Activated gamma-delta T cell treated with Interleukin-2 at 50 U/mL for 16 hours (primary cell): ENCODE measurements at regions not wholly inside any gene's neighbourhood (a gene's known extent, or its start where the extent isn't known, plus 50 kb on each side); places are given as distances from the start of the nearest gene placed in this dataset.

Source experiments
- DNase-seq: peaks from one replicate; pipeline ENCODE4 v3.0.0-alpha.2; 2020

DNA sequence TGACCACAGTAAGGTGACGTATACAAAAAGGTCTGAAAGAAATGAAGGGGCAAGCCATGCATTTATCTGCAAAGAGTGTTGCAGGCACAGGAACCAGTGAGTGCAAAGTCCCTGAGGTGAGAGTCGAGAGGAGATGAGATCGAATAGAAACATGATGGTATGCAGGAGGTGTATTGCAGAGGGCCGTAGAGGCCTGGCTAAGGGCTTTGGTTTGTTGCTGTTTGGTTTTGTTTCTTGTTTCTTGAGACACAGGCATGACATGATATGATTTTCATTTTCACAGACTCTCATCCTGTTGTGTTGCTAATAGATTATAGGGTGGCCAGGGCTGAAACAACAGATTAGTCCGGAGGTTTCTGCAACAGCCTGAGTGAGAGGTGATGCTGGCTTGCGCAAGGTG, 80.4 kb downstream of the HSPH1 start:
- DNase-seq, result no peak

DNA sequence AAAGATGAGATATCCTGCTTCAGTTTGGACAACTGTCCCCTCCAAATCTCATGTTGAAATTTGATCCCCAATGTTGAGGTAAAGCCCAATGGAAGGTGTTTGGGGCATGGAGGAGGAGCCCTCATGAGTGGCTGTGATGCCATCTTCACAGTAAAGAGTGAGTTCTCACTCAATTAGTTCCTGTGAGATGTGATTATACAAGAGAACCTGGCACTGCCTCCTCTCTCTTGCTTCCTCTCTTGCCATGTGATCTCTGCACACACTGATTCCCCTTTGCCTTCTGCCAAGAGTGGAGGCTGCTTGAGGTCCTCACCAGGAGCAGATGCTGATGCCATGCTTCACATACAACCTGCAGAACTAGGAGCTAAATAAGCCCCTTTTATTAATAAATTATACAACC, 86.9 kb downstream of the HSPH1 start:
- no peak for DNase-seq

DNA sequence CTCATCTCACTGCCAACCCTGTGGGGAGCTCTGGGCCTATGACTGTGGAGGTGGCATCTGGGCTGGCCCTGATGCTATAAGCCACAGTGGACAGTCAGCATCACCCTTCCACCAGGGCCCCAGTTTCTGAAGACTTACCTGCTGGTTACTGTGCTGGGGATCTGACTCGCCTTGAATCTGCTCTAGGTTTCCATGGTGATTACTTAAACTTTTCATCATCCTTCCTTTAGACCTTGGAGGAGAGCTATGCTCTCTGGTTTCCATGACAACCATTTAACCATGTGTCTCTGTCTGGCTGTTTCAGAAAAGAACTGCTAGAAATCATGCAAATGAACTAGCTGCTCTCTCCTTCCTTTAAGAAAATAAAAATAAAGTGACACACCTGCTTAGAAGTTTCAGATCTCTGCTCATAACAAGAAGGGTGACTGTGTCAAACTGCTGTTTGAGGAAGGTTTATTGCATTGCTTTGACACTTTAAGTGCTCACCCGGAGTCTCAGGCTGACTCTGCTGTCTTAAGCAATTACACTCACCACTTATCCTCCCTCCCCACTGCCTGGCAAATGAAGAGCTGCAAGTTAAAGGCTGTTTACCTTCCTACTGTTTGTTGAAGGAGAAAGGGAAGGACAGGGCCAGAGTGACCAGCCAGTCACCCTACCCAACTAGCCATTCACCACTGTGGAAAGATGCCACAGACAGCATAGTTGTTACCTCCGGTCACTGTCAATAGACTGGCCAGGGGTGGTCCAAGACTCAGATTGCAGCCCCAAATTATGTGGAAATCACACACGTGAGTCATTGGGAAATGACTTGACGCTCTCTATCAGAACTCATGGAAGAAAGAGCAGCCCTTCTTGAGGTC, 87.6 kb downstream of the HSPH1 start:
- DNase-seq, result no peak

DNA sequence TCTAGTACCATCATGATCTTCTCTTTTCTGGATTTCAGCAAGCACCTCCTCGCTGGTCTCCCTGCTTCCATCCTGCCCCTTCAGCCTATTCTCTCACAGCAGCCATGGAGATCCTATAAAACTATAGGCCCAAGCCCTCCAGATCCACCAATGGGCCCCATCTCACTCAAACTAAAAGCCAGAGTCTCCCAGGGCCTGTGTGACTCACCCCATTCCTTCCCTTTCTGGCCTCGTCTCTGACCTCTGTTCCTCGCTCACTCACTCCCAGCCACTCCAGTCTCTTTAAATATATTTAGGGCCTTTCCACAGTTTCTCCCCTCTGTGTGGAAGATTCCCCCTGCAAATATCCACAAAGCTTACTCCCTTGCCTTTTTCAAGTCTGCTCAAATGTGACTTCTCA, 89.7 kb downstream of the HSPH1 start:
- DNase-seq, result no peak

DNA sequence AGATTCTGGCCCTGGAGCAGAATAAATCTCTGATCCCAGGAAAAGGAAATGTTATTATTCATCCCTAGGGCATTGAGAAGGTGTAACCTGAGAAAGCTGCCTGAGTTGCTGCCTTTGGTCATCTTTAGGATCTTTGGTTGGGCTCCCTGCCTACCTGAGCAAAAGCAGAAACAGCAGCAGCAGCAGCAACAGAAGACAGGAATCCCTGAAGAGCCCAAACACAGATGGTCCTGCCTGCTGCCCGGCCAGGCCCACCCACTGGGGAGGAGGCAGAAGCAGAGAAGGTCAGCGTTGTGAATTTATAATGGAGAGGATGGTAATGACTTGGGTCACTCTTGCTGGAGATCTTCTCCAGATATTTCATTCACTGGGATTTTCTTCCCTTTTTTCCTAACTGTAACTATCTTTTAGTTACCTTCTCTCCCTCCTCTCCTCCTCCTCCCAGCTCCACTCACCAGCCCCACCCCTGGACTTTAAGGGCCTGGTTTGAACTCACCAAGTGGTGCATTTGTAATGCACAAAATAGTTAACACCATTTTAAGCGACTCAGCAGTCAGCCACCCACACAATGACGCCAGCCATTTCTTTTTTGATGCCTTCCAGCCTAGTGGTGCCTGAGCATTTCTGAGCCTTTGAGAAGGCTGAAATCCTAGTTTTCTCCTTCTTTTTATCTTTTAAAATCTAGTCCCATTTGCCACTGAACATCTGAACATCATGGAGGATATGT, 91.7 kb downstream of the HSPH1 start:
- DNase-seq, result no peak

DNA sequence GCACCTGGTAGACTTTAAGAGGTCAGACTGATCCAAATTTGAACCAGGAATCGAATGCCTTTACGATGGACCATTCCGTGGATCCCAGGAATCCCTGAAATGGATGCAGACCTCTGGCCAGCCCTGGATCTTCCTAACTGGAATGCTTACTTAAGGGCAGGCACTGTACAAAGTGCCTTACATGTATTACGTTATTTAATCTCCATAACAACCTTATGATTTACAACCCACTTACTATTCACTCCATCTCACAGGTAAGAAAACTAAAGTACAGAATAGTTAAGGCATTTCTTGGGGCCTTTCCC, 93.6 kb downstream of the HSPH1 start:
- DNase-seq, result no peak

DNA sequence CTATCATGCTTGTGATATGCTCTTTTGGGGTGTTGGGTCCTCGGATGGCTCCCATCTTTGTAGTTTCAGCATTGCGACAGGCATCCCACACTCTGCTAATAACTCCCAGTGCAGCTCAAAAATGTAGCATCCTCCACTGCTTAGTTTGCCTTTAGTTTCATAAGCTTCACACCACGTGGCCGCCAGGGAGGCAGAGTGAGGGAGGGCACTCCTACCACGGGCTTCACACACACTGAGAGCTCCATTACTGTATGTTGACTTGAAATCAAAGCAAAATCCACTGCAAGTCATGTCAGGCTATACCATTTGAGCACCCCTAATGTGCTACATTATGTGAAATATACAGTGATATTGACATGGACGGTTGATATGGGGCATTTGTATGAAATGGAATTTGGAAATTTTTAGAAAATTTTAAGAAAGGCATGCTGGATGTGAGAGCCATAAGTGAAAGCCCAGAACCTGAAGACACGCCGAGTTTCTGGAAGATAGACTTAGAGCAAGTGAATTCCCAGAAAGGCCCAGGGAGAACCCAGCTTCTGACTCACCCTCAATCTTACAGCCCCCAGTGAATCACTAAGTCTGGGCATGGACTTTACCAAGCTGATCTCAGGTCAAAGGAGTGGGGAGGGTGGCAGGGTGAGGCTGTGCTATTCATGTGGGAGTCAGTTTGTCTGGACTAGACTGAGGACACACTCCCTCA, 94.1 kb downstream of the HSPH1 start:
- no peak for DNase-seq

DNA sequence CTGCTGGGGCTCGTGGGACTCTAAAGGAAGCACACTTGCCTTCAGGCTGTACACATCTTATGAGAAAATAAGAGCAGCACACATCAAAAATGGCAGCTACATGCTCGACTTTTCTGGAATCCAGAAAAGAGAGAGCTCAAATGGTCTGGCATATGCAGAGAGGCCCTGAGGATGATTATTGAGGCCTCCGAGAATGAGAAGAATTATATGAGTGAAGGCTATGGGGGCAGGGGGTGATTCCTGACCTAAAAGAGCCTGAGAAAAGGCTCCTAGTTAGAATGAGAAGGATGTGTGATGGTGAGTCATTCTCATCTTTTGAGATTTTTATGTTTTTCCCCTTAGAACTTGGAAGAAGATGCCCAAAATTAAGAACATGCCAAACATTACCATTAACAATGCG, 97.1 kb downstream of the HSPH1 start:
- no peak for DNase-seq

DNA sequence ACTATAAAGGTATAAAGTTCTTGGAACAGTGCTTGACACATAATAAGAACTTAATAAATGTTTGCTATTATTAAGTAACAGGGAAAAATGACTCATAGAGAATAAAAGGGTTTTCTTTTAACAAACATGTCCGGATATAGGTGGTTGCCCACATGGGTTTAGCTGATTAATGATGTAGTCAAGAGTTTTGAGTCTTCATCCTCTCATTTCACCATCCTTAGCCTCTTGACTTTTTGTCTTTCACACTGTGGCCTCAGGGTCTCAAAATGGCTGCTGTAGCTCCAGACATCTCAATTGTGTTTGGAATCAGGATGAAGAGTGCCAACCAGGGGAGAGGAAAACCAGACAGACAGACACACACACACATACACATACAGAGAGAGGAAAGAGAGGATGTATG, 97.9 kb downstream of the HSPH1 start:
- DNase-seq, result no peak

DNA sequence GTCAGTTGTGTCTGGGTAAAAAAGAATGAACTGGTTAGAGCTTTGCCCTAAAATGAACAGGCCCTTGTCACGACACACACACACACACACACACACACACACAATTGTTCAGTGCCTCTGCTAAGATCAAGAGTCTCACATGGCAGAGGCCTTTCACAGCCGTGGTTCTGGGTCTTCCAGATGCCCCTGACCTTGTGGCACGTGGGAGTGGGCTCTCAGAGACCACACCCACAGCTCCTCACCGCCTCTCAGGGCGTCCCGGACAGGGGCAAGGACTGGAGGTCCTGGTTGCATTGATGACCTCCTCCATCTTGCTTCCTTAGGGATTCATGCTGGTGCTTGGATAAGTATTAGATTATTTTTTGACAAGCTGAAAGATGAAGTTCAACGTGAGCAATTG, 101.0 kb downstream of the HSPH1 start:
- DNase-seq, result no peak

DNA sequence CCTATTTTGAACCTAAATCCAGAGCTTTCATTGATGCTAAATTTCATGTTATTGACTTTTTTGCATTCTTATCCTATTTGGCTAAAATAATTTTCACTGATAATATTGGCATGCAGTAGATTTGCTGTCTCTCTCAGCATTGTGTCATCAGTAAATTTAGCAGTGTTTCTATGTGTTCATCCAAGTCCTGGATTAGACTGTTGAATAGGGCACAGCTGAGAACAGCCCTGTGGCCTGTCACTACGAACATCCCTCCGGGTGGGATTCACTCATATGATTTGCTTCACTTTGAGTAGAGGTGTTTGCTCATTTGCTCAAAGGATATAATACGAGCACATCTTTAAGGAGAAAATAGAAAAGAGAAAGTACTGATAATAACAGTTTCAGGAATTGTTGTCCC, 101.5 kb downstream of the HSPH1 start:
- no peak for DNase-seq

DNA sequence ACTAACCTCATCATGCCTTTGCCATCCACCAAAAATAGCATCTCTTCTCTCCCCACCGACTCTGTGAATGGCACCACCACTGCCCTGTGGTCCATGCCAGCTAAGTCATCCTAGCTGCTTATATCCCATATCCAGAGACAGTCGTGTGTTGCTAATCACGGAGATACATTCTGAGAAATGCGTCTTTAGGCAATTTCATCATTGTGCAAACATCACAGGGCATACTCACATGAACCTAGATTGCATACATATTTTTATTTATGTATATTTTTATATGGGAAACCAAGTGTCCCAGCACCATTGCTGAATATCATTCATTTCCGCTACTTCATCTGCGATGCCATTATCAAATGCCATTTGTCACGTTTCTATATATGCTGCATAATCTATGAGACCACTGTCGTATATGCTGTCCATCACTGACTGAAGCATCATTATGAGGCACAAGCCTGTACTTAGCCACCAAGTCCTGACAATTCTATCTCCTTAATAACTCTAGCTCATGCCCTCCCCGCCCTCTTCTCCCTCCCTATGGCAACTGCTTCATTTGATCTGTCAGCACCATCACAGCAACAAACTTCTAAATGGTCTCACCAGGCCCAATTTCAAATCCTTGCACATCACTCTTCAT, 104.2 kb downstream of the HSPH1 start:
- DNase-seq, result no peak

DNA sequence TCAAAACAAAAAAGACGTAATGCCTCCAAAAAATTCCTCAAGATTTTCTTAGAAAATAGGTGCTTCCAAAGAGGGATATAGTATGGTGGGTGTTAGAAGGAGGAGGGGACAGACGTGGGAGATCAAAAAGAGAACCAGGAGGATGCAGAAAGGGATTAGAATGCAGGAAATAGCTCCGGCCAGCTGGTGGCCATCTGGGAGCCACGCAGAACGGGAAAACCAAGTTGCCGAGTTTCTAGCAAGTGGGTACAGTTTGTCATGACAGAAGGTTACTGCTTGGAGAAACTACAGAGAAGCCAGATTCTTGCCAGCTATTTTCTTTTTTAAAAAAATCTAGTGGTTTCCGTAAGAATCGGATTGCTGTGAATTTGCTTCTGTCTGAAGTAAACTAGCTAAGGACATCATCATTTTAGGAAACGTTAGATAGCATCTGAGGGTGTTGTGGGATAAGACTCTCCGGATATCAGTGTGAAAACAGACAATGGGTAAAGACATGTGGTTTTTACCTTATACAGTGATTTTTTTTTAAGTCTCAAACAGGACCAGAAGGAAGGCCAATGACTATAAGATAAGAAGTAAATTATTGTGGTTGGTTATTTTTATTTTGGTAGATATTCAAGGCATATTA, 104.9 kb downstream of the HSPH1 start:
- no peak for DNase-seq

DNA sequence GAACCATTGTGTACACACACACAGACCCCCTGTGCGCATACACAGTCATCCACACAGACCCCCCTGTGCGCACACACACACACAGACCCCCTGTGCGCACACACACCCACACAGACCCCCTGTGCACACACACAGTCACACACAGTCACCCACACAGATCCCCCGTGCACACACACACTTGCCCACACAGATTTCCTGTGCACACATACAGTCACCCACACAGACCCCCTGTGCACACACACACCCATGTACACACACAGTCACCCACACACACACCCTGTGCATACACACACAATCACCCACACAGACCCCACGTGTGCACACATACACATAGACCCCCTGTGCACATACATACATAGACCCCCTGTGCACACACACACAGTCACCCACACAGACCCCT, 106.1 kb downstream of the HSPH1 start:
- DNase-seq, result no peak

DNA sequence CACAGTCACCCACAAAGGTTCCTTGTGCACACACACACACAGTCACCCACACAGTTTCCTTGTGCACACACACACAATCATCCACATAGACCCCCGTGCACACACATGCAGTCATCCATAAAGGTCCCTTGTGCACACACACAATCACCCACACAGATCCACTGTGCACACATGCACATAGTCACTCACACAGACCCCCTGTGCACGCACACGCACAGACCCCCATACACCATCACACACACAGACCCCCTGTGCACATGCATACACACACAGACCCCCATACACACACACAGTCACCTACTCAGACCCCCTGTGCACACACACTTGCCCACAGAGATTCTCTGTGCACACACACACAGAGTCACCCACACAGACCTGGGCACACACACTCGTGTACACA, 107.1 kb downstream of the HSPH1 start:
- DNase-seq, result no peak

DNA sequence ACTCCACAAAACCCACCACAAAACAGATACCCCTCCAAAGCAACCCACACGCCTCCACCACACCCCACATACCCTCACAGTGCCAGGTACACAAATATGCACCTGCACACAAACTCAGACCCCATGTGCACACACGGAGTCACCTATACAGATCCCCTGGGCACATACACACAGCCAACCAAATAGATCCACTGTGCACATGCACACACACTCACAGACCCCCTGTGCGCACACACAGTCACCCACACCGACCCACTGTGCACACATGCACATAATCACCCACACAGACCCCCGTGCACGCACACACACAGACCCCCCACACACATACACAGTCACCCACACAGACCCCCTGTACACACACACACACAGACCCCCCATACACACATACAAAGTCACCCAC, 107.8 kb downstream of the HSPH1 start:
- DNase-seq, result no peak

DNA sequence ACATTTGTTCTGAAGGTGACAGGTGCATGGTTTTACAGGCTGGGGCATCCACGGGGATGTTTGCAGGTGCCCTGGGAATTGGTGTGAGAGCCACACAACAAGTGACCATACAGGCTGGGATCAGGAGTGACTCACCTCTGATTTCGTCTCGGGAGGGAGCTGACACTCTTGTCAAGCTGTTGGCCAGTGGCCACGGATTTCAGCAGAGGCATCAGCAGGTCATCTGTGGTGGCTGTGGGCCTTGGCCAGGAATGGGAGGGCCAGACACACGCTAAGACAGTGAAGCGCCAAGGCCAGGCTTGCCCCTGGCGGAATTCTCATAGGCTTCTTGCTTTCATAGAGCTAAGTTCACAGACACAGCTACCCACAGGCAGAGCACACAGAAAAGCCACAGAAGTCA, 108.6 kb downstream of the HSPH1 start:
- no peak for DNase-seq

DNA sequence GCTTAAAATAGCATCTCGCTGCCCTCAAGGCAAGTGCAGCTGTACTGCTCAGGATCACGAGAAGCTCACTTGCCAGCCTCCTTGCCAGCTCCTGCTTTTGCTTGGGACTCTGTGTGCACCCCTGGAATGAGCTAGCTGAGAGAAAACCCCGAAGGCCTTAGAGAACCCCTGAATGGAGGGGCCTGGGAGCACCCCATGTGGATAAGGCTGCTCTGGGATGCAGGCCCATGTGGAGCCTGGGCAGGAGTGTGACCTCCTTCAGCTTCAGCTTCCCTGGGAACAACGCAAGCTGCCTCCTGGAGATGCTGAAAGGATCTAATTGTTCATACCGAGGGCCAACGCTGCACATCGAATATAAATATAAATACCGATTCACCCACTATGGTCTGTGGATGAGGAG, 109.2 kb downstream of the HSPH1 start:
- DNase-seq, result no peak

DNA sequence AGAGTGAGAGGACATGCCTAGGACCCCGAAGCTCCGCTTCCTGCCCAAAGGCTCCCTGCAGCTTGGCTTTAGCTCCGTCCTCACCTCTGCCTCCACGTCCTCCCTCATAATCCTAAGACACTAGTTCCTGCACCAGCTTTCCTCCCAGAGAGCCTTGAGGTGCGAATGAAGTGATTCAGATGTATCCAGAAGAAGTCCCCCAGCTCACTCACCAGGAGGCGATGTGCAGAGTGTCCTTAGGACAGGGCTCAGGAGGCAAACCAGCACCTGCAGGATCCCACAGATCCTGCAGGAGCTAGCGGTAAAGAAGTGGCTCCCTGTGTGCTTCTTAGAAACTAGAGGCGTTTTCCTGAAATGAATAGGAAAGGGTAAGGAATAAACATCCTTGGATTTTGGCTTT, 109.7 kb downstream of the HSPH1 start:
- DNase-seq, result no peak

DNA sequence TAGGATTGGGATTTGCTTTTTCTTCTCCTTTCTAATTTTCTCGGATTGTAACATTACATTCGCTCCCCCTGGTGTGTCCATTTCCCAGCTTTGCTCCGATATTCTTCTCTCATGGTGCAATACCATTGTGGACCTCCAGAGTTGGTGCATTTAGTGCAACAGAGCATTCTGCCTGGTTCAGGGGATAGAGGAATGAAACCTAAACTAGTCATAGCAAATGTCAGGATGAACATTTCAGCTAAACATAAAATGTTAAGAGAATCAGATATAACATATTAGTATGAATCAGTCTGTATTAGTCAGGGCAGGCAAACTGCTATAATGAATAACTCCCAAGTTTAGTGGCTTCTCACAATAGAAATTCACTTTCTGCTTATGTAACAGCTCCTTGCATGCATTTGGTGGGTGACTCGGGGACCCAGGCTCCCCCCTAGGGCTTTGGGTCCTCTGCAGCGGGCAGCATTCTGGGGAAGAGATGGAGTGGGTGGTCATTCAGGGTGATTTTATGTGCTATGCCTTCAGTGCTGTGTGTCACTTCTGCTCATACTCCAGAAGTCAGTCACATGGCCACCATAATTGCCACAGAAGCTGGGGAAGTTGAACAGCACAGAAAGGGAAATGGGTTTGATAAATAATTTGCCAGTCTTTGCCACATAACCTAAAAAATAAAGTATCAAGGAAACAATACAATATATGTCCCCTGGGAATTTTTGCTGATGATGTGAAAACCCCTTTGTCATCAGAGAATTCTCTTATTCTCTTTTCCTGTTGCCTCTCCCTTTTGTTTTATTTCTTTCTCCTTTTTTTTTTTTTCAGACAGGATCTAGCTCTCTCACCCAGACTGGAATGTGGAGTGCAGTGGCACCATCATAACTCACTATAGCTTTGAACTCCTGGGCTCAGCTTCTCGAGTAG, 111.0 kb downstream of the HSPH1 start:
- no peak for DNase-seq

DNA sequence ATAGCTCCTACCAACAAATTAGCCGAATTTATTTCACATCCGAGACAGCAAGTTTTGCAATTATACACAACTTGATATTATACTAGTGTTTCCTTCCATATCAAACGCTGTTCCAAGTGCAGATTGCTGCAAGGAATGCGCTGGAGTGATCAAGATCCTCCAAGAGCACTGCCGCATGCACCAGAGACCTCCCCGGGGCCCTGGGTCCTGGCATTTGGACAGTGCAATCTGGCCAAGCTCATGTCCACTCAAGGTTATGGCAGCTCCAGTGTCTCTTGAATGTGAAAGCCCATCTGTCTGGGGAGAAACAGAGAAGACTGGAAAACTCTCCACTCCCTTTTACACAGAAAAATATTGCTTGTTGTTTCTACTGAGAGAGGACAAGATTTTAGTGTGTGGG, 111.9 kb downstream of the HSPH1 start:
- no peak for DNase-seq

DNA sequence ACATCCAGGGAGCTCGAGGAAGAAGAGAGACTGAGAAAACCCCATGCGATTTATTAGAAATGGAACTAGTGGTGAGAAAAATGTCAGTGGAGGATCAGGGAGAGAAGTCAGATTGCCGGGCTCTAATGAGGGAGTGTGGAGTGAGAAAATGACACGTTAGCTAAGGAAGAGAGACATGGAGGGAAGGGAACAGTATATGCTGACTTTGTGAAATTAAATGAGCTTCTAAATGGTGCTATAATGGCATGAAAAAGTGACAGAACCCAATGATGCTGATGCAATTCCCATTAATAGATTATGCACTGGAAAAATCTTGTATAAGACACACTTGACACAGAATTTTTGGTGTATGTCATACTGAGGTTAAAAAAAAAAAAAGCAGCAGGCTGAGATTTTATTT, 112.6 kb downstream of the HSPH1 start:
- DNase-seq, result no peak
